ENCODE measurements at regions not wholly inside any gene's neighbourhood (a gene's known extent, or its start where the extent isn't known, plus 50 kb on each side); places are given as distances from the start of the nearest gene placed in this dataset.
"Not testable (repeated sequence)": the region's sequence is repeated elsewhere in the genome, so short reads cannot be mapped to it uniquely, and the experiment has no call there.

DNA sequence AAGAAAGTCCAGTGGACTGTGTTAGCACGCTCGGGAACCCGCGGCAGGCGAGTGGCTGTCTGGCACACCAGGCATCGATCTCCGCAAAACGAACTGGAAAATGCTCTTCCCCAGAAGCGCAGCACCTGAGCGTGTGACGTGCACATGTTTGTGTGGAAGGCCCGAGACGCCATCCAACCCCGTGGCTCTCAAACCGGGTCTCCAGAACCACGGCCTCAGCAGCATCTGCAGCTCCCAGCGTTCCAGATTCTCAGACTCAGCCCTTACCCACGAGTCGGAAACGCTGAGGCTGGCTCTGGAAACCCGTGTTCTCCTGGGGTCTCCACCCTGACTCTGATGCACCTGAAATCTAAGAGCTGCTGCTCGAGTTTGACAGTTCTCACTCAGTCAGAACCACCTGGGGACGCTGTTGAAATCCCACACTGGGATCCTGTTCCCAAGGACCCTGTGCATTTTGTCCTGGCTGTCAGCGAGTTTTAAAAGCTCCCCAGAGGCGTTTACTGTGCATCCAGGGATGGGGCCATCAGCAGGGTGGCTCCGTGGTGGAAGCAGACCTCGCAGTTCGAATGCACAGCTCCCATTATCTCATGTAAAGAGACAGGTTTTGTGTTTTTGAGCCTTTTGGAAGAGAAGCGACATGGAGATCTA is 69.0 kb downstream of the DLL1 start:
- no peak for DNase-seq
- intact Hi-C loops (cut with DNase I, micrococcal nuclease), result no loop called here
- no peak for ATAC-seq

GRCh38 chr6:170221052-170221752 is 69.7 kb downstream of the DLL1 start:
- ATAC-seq (no peak), DNase-seq (no peak)

GRCh38 chr6:170213637-170214018 is 77.2 kb downstream of the DLL1 start:
- intact Hi-C loops (cut with DNase I, micrococcal nuclease); DNase-seq; ATAC-seq: not testable (repeated sequence)

More at GRCh38 chr6:170221052-170221752, 69.7 kb downstream of the DLL1 start:
- intact Hi-C loops (cut with DNase I, micrococcal nuclease), result no loop called here

- intact Hi-C loops (cut with DNase I, micrococcal nuclease), result no loop called here
Measured at GRCh38 chr6:170212956-170213636, 77.8 kb downstream of the DLL1 start.

DNA sequence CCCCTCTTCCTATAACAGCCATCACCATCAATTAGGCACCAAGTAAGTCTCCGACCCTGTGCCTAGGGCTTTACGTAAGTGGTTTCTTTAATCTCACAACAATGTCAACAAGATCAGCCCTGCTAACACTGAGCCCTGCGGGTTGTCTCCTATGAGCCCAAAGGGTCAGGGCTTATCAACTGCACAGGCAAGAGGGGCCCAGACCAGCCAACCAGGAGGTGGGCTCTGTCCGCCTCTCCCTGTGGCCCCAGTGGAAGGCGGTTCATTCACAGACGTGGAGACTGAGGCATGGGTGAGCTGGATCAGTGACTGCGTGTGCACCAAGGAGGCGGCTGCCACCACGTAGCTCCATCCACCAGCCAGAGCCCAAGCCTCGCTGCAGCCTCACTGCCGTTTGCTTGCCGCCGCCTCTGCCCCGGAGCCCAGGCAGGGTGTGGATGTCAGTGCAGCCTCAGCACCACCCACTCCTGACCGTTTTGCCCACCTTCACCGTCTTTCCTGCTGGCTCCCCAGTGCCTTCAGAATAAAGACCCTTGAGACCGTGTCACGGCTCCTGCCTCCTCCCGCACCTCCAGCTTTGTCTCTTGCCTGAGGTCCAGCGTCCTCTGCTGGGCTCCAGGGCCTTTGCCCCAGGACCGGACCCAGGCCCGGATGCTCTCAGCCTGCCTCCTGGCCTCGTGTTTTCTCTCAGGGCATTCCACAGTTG is 78.7 kb downstream of the DLL1 start:
- ATAC-seq, result no peak

More at GRCh38 chr6:170212956-170213636, 77.8 kb downstream of the DLL1 start:
- no peak for ATAC-seq
- DNase-seq, result no peak

GRCh38 chr6:170211404-170212025 is 79.4 kb downstream of the DLL1 start:
- ATAC-seq (no peak), DNase-seq (no peak)
- intact Hi-C loops (cut with DNase I, micrococcal nuclease), result no loop called here

More for the DNA sequence above, 78.7 kb downstream of the DLL1 start:
- intact Hi-C loops (cut with DNase I, micrococcal nuclease), result no loop called here
- no peak for DNase-seq

GRCh38 chr6:170210651-170211403 is 80.1 kb downstream of the DLL1 start:
- no peak for ATAC-seq
- intact Hi-C loops (cut with DNase I, micrococcal nuclease), result no loop called here
- no peak for DNase-seq

- DNase-seq, result no peak
- intact Hi-C loops (cut with DNase I, micrococcal nuclease), result no loop called here
- ATAC-seq, result no peak
Measured at GRCh38 chr6:170210026-170210390, 80.9 kb downstream of the DLL1 start.

GRCh38 chr6:170209354-170210025 is 81.4 kb downstream of the DLL1 start:
- DNase-seq (no peak), ATAC-seq (no peak)
- intact Hi-C loops (cut with DNase I, micrococcal nuclease), result no loop called here

DNA sequence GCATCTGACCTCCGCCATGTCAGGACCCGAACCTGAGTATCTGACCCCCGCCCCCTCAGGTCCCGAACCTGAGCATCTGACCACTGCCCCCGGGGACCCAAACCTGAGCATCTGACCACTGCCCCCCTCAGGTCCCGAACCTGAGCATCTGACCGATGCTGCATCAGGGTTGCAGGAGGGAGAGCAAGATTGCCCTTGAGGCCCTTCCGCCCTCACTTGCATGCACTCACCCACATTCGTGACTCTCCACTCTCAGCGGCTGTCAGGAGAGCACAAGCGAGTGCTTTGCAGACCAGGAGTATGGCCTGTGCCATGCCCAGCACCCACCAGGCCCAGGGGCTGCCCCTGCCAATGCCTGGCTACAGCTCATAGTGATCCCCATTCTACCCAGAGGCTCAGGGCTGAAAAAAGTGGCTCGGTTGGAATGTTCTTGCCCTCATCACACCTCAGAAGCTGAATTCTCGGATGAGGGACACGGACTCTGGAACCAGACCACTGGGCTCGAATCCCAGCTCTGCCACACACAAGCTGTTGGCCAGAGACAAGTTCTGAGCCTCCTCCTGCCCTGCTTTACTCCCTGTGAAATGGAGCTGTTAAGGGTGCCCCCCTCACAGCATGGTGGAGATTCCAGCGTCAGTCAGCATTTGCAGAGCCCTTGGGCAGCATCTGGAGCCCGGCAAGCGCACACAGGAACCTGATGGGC is 82.1 kb downstream of the DLL1 start:
- intact Hi-C loops (cut with DNase I, micrococcal nuclease), result no loop called here

GRCh38 chr6:170208182-170208601 is 82.7 kb downstream of the DLL1 start:
- no peak for DNase-seq
- no peak for ATAC-seq

More for the DNA sequence above, 82.1 kb downstream of the DLL1 start:
- no peak for ATAC-seq
- DNase-seq, result no peak

GRCh38 chr6:170207586-170208181 is 83.2 kb downstream of the DLL1 start:
- DNase-seq, result no peak
- no peak for ATAC-seq
- intact Hi-C loops (cut with DNase I, micrococcal nuclease), result no loop called here

More at GRCh38 chr6:170208182-170208601, 82.7 kb downstream of the DLL1 start:
- intact Hi-C loops (cut with DNase I, micrococcal nuclease), result no loop called here

DNA sequence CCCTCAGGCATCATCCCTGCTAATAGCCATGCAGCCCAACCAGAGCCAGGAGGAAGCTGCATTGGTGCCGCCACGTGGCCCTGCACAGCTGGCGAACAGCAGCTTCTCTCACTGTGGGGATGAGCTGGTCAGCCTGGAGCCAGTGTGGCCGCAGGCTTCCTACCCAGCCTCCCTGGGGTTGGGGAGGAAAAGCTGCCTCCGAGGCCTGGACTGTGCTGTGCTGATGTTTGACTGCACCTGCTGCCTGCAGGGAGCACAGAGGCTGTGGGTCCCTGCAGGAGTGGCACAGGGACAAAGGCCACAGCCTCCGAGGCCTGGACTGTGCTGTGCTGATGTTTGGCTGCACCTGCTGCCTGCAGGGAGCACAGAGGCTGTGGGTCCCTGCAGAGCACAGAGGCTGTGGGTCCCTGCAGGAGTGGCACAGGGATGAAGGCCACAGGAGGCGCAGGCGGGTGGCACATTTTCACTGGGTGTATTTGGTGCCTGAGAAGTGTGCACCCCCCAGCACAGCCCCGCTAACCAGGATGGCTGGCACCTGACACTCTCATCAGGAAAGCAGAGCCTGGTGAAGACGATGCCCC is 83.9 kb downstream of the DLL1 start:
- DNase-seq (no peak), ATAC-seq (no peak)
- intact Hi-C loops (cut with DNase I, micrococcal nuclease), result no loop called here

- no peak for DNase-seq
- ATAC-seq, result no peak
- intact Hi-C loops (cut with DNase I, micrococcal nuclease), result no loop called here
Measured at GRCh38 chr6:170206317-170206621, 84.6 kb downstream of the DLL1 start.

- ATAC-seq (no peak), DNase-seq (no peak)
- intact Hi-C loops (cut with DNase I, micrococcal nuclease), result no loop called here
Measured at GRCh38 chr6:170205534-170206316, 85.2 kb downstream of the DLL1 start.

DNA sequence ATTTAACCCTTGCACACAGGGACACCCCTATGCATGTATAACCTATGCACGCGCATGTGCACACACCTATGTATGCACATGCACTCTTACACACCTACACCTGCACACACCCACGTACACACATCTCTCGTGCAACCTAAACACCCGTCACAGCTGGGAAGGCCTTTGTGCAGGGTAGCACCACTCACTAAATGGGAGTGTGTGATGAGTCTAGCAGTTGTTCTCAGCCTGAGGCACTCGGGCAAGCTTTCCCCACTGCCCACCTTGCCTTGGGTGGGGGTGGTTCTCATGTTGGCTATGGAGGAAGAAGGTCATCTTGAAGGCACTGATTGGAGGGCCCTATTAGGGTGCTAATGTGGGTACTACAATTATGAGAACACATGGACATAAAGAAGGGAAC is 85.8 kb downstream of the DLL1 start:
- ATAC-seq (no peak), DNase-seq (no peak)
- intact Hi-C loops (cut with DNase I, micrococcal nuclease), result no loop called here
